Neural cell (in vitro differentiated cells): ENCODE measurements at regions not wholly inside any gene's neighbourhood (a gene's known extent, or its start where the extent isn't known, plus 50 kb on each side); places are given as distances from the start of the nearest gene placed in this dataset.

Experiments
- H2AFZ ChIP-seq: fragments of 200-600, 300-800 bp; sonication (generic), shearing (Covaris generic); 2 replicates; pipeline ENCODE4 v1.6.0; 2014; ENCODE audit warnings: low read depth, mild to moderate bottlenecking, antibody characterized with exemption, low read length, moderate library complexity
- H3F3A ChIP-seq: fragments of 200-600 bp; shearing (Covaris generic); 2 replicates; pipeline ENCODE4 v1.6.1; 2016; ENCODE audit warnings: mild to moderate bottlenecking, moderate library complexity, mixed read lengths, antibody characterized with exemption, low read length; ENCODE audit not compliant: insufficient read depth, poor library complexity, severe bottlenecking
- H3K27ac ChIP-seq: fragments of 200-600, 300-800 bp; sonication (generic), shearing (Covaris generic); 2 replicates; pipeline ENCODE4 v1.5.1; 2014; ENCODE audit warnings: mild to moderate bottlenecking, low read length, moderate library complexity
- H3K27me3 ChIP-seq: fragments of 300-800, 200-600 bp; sonication (generic), shearing (Covaris generic); 2 replicates; pipeline ENCODE4 v1.6.0; 2014; ENCODE audit warnings: mild to moderate bottlenecking, low read depth, low read length, moderate library complexity; ENCODE audit not compliant: insufficient read depth
- H3K36me3 ChIP-seq: fragments of 300-800, 200-600 bp; sonication (generic), shearing (Covaris generic); 2 replicates; pipeline ENCODE4 v1.5.1; 2014; ENCODE audit warnings: mild to moderate bottlenecking, antibody characterized with exemption, low read length, moderate library complexity; ENCODE audit not compliant: insufficient read depth
- H3K4me2 ChIP-seq: fragments of 300-800, 200-600 bp; sonication (generic), shearing (Covaris generic); 2 replicates; pipeline ENCODE4 v1.6.0; 2014; ENCODE audit warnings: mild to moderate bottlenecking, low read length
- H3K4me3 ChIP-seq: fragments of 300-800, 200-600 bp; sonication (generic), shearing (Covaris generic); 2 replicates; pipeline ENCODE4 v1.5.1; 2014; ENCODE audit warnings: mild to moderate bottlenecking, low read length, moderate library complexity
- H3K79me2 ChIP-seq: fragments of 200-600 bp; shearing (Covaris generic); replicated peaks from 2 replicates; pipeline ENCODE4 v1.6.0; 2014; ENCODE audit warnings: mild to moderate bottlenecking, low read length, moderate library complexity; ENCODE audit not compliant: insufficient read depth
- H3K9ac ChIP-seq: fragments of 300-800, 200-600 bp; sonication (generic), shearing (Covaris generic); 2 replicates; pipeline ENCODE4 v1.6.1; 2016; ENCODE audit warnings: mild to moderate bottlenecking, low read length, mixed read lengths
- H3K9me2 ChIP-seq: fragments of 200-600 bp; shearing (Covaris generic); 2 replicates; pipeline ENCODE4 v1.6.1; 2016; ENCODE audit warnings: mild to moderate bottlenecking, low read length, mixed read lengths; ENCODE audit not compliant: insufficient read depth
- H3K9me3 ChIP-seq: fragments of 200-600, 300-800 bp; sonication (generic), shearing (Covaris generic); 2 replicates; pipeline ENCODE4 v1.6.1; 2016; ENCODE audit warnings: mild to moderate bottlenecking, mixed run types, low read length, moderate library complexity, mixed read lengths
- H4K20me1 ChIP-seq: fragments of 200-600 bp; shearing (Covaris generic); 2 replicates; pipeline ENCODE4 v1.6.1; 2016; ENCODE audit warnings: mild to moderate bottlenecking, mixed run types; ENCODE audit not compliant: insufficient read depth
- EP300 ChIP-seq: fragments of 450-650 bp; conservative IDR thresholded peaks from 2 replicates; pipeline ENCODE4 v1.6.1; 2014; ENCODE audit warnings: antibody characterized with exemption, mild to moderate bottlenecking, moderate library complexity; ENCODE audit not compliant: poor library complexity, severe bottlenecking
- EZH2 ChIP-seq: fragments of 200-600, 300-800 bp; shearing (Covaris generic), sonication (generic); IDR thresholded peaks from 2 replicates; pipeline ENCODE4 v1.6.1; 2014; ENCODE audit warnings: antibody characterized with exemption, low read length, borderline replicate concordance, mild to moderate bottlenecking; ENCODE audit not compliant: insufficient read depth, poor library complexity, severe bottlenecking
- MXI1 ChIP-seq: fragments of 450-650 bp; conservative IDR thresholded peaks from 2 replicates; pipeline ENCODE4 v1.6.1; 2014; ENCODE audit warnings: antibody characterized with exemption, mild to moderate bottlenecking; ENCODE audit not compliant: poor library complexity, severe bottlenecking
- POLR2AphosphoS5 ChIP-seq: IDR thresholded peaks from 2 replicates; pipeline ENCODE4 v1.6.1; 2012
- RAD21 ChIP-seq: fragments of 450-650 bp; conservative IDR thresholded peaks from 2 replicates; pipeline ENCODE4 v1.6.1; 2014; ENCODE audit warnings: antibody characterized with exemption, mild to moderate bottlenecking, moderate library complexity
- REST ChIP-seq: IDR thresholded peaks from 2 replicates; pipeline ENCODE4 v1.6.1; 2012; ENCODE audit warnings: borderline replicate concordance
- SMC3 ChIP-seq: fragments of 450-650 bp; conservative IDR thresholded peaks from 2 replicates; pipeline ENCODE4 v1.6.1; 2014; ENCODE audit warnings: antibody characterized with exemption, mild to moderate bottlenecking, moderate library complexity; ENCODE audit not compliant: poor library complexity
- TAF1 ChIP-seq: IDR thresholded peaks from 2 replicates; pipeline ENCODE4 v1.6.1; 2012; ENCODE audit warnings: low read depth
- TF ChIP-seq, protein P1 (sequence below): fragments of 450-650 bp; IDR thresholded peaks from 2 replicates; pipeline ENCODE4 v1.5.1; 2014; ENCODE audit warnings: antibody characterized with exemption, mild to moderate bottlenecking, moderate library complexity; ENCODE audit not compliant: poor library complexity, severe bottlenecking

DNA sequence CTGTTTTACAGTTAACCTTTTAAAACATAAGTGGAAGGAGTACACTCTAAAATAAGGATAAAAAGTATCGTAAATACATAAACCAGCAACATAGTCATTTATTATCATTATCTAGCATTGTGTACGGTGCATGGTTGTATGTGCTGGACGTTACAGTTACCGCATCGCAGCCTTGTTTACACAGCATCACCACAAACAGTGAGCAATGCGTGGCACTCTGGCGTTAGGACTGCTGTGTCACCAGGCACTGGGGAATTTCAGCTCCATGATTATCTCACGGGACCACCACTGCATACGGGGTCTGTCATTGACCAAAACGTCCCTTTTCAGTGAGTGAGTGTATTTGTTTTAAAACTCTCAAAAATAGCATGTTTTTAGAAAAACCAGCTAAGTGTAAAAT lies 103.0 kb upstream of the SNTG2 start:
- H4K20me1 ChIP-seq = no peaks in the 10 kb centered on the region
- no peak overlapping the region for H3K4me3 ChIP-seq
- TF ChIP-seq POLR2AphosphoS5 = no peak
- no peak for TF ChIP-seq SMC3
- TF ChIP-seq EP300 = no peak
- no peak for TF ChIP-seq TAF1
- no peak for TF ChIP-seq REST
- TF ChIP-seq EZH2 = no peak
- TF ChIP-seq MXI1 = no peak
- TF ChIP-seq, protein P1, sequence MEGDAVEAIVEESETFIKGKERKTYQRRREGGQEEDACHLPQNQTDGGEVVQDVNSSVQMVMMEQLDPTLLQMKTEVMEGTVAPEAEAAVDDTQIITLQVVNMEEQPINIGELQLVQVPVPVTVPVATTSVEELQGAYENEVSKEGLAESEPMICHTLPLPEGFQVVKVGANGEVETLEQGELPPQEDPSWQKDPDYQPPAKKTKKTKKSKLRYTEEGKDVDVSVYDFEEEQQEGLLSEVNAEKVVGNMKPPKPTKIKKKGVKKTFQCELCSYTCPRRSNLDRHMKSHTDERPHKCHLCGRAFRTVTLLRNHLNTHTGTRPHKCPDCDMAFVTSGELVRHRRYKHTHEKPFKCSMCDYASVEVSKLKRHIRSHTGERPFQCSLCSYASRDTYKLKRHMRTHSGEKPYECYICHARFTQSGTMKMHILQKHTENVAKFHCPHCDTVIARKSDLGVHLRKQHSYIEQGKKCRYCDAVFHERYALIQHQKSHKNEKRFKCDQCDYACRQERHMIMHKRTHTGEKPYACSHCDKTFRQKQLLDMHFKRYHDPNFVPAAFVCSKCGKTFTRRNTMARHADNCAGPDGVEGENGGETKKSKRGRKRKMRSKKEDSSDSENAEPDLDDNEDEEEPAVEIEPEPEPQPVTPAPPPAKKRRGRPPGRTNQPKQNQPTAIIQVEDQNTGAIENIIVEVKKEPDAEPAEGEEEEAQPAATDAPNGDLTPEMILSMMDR = no peak
- TF ChIP-seq RAD21 = no peak
- no peaks in the 10 kb centered on the region for H3F3A ChIP-seq
- H2AFZ ChIP-seq = no peak overlapping the region
- H3K9me2 ChIP-seq = no peaks in the 10 kb centered on the region
- no peaks in the 10 kb centered on the region for H3K9me3 ChIP-seq
- no peak overlapping the region for H3K4me2 ChIP-seq
- no peaks in the 10 kb centered on the region for H3K36me3 ChIP-seq
- no peak overlapping the region for H3K9ac ChIP-seq
- H3K27me3 ChIP-seq = no peaks in the 10 kb centered on the region
- H3K27ac ChIP-seq = no peak overlapping the region
- no peaks in the 10 kb centered on the region for H3K79me2 ChIP-seq

GRCh38 chr2:844715-845114 lies 105.9 kb upstream of the SNTG2 start:
- Histone ChIP-seq H3F3A (no peaks in the 10 kb centered on the region), H3K9me3 (no peaks in the 10 kb centered on the region), H3K9ac (no peak overlapping the region), H4K20me1 (no peaks in the 10 kb centered on the region), H3K9me2 (no peaks in the 10 kb centered on the region), H3K36me3 (no peaks in the 10 kb centered on the region), H3K27ac (no peak overlapping the region), H3K4me3 (no peak overlapping the region), H2AFZ (no peak overlapping the region), H3K79me2 (no peaks in the 10 kb centered on the region), H3K4me2 (no peak overlapping the region), H3K27me3 (no peaks in the 10 kb centered on the region)
- no peak for TF ChIP-seq EP300
- no peak for TF ChIP-seq EZH2
- TF ChIP-seq SMC3 = no peak
- no peak for TF ChIP-seq RAD21
- TF ChIP-seq POLR2AphosphoS5 = no peak
